PC-3 (cell line): ENCODE measurements at regions not wholly inside any gene's neighbourhood (a gene's known extent, or its start where the extent isn't known, plus 50 kb on each side); places are given as distances from the start of the nearest gene placed in this dataset.

Experiments
- CTCF ChIP-seq: fragments of 300-600 bp; sonication (generic); conservative IDR thresholded peaks from 2 replicates; pipeline ENCODE4 v1.5.1; 2017; ENCODE audit warnings: antibody characterized with exemption, low read depth, mild to moderate bottlenecking, low read length
- EZH2 ChIP-seq: fragments of 300-600 bp; sonication (generic); IDR thresholded peaks from one replicate; pipeline ENCODE4 v1.6.1; 2017; ENCODE audit warnings: antibody characterized with exemption, mild to moderate bottlenecking, low read length; ENCODE audit not compliant: unreplicated experiment
- EZH2phosphoT487 ChIP-seq: fragments of 300-600 bp; sonication (generic); IDR thresholded peaks from 2 replicates; pipeline ENCODE4 v1.6.1; 2018; ENCODE audit warnings: mild to moderate bottlenecking, antibody characterized with exemption, low read length, borderline replicate concordance

DNA sequence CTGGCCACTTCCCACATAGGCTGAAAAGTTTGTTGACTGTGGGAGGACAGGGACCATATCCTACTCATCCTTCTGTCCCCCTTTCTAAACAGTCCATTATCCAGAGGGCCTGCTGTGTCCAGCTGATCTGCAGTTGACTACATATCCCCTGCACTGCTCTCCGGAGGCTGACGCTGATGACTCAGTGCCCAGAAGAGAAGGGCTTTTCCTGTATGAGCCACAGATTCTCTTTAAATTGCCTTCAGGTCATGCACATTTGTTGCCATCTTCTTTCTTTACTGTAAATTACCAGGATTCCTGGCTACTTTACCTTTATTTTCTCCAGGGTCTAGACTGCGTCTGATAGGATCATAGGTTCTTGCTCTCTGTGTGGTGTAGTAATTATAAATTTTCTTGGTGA is 125.2 kb downstream of the LACC1 start:
- TF ChIP-seq CTCF (no peak), EZH2 (no peak), EZH2phosphoT487 (no peak)
